Breast epithelium (tissue), 4 donors: ENCODE measurements at regions not wholly inside any gene's neighbourhood (a gene's known extent, or its start where the extent isn't known, plus 50 kb on each side); places are given as distances from the start of the nearest gene placed in this dataset.

Experiments
- DNase-seq, 2 donors: peaks; one replicate each; pipeline ENCODE4 v3.0.0-alpha.2; 2019; ENCODE audit warnings: low spot score in 2 of 2
- H3K27ac ChIP-seq, 2 donors: fragments of 200-600 bp; sonication (generic) in 1 of 2; one replicate each; pipeline ENCODE4 v1.5.1; 2016 to 2019; ENCODE audit warnings: mild to moderate bottlenecking in 1 of 2
- H3K27me3 ChIP-seq, 2 donors: fragments of 200-600 bp; sonication (generic) in 1 of 2; one replicate each; pipeline versions ENCODE4 v1.5.1 to v1.6.0; 2017 to 2019; ENCODE audit warnings: control low read depth in 1 of 2, mild to moderate bottlenecking in 1 of 2
- H3K36me3 ChIP-seq: fragments of 200-600 bp; one replicate; pipeline ENCODE4 v1.5.1; 2019
- H3K4me1 ChIP-seq, 2 donors: fragments of 200-600 bp; sonication (generic); one replicate each; pipeline ENCODE4 v1.5.1; 2016 to 2019; ENCODE audit warnings: control low read depth in 1 of 2
- H3K4me3 ChIP-seq, 3 donors: fragments of 200-600 bp; sonication (generic); 1 replicate in 2 of 3; 2 replicates in 1 of 3; pipeline ENCODE4 v1.5.1; 2016 to 2019; ENCODE audit warnings: mild to moderate bottlenecking in 3 of 3, moderate library complexity in 2 of 3
- H3K9me3 ChIP-seq, 2 donors: fragments of 200-600 bp; sonication (generic) in 1 of 2; one replicate each; pipeline ENCODE4 v1.5.1; 2016 to 2019; ENCODE audit warnings: control low read depth in 1 of 2
- POLR2A ChIP-seq: fragments of 450-650 bp; IDR thresholded peaks from one replicate; pipeline ENCODE4 v1.6.1; 2016; ENCODE audit warnings: antibody characterized with exemption, mild to moderate bottlenecking, moderate library complexity
- POLR2AphosphoS5 ChIP-seq, 3 donors: sonication (generic); formaldehyde crosslinking; IDR thresholded peaks; one replicate each; pipeline ENCODE4 v1.6.1; 2017; ENCODE audit warnings: antibody characterized with exemption in 3 of 3
- intact Hi-C: fragments of 100-400 bp; cut with DNase I; formaldehyde crosslinking; loops from one replicate; pipeline ENCODE4 v1.15.1; 2023; ENCODE audit warnings: low total_unique reads
- TF ChIP-seq, protein P1 (sequence below), 3 donors: fragments of 450-650 bp; IDR thresholded peaks; one replicate each; pipeline ENCODE4 v1.5.1; 2016 to 2017; ENCODE audit warnings: antibody characterized with exemption in 3 of 3, mild to moderate bottlenecking in 3 of 3, moderate library complexity in 3 of 3

DNA sequence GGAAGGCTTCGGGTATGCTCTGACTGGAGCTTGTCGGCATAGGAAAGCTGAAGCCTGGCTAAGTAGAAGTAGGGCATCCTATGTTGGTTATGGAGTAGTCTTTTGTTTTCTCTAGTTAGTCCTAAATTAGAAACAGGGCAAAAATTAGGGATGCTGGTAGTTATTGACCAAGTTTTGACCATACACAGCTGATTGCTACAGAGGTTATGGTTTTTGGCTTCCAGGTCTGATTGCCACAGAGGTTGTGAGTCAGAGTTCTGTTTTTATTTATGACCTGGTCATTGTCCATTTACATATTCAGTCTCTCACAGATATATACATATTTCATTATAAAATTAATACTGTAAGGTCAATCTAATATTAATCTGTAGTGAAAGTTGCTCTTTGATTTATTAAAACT is 219.2 kb downstream of the FSCB start:
- Histone ChIP-seq H3K27me3 (no peaks in the 10 kb centered on the region), H3K4me1 (no peaks in the 10 kb centered on the region), H3K36me3 (no peaks in the 10 kb centered on the region), H3K9me3 (no peaks in the 10 kb centered on the region), H3K4me3 (no peak overlapping the region), H3K27ac (no peak overlapping the region)
- no peak for DNase-seq
- intact Hi-C loops = no loop called here
- TF ChIP-seq POLR2AphosphoS5 (IDR thresholded peaks at IDR 0.05) (no peak), POLR2A (no peak)
- TF ChIP-seq, protein P1, sequence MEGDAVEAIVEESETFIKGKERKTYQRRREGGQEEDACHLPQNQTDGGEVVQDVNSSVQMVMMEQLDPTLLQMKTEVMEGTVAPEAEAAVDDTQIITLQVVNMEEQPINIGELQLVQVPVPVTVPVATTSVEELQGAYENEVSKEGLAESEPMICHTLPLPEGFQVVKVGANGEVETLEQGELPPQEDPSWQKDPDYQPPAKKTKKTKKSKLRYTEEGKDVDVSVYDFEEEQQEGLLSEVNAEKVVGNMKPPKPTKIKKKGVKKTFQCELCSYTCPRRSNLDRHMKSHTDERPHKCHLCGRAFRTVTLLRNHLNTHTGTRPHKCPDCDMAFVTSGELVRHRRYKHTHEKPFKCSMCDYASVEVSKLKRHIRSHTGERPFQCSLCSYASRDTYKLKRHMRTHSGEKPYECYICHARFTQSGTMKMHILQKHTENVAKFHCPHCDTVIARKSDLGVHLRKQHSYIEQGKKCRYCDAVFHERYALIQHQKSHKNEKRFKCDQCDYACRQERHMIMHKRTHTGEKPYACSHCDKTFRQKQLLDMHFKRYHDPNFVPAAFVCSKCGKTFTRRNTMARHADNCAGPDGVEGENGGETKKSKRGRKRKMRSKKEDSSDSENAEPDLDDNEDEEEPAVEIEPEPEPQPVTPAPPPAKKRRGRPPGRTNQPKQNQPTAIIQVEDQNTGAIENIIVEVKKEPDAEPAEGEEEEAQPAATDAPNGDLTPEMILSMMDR (IDR thresholded peaks at IDR 0.05) = no peak

DNA sequence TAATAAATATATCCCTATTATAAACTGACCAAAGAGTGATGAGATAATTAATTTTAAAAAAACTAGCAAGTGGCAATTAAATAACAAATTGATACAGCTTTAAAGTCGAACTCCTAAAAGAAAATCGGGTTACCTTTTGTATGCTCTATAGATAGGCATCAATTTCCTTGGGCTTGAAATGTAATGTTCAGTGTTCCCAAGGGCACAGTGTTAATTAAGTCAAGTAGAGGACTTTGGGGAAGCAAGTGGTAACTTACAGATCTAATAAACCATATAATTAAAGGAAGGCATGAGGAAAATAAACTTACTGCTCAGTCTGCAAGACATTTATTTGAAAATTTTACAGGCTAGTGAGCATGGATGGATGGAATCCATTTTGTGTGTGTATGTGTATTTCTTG is 220.9 kb downstream of the FSCB start:
- Histone ChIP-seq H3K27ac (no peak overlapping the region), H3K27me3 (no peaks in the 10 kb centered on the region), H3K4me1 (no peaks in the 10 kb centered on the region), H3K9me3 (no peaks in the 10 kb centered on the region), H3K36me3 (no peaks in the 10 kb centered on the region), H3K4me3 (no peak overlapping the region)
- intact Hi-C loops = no loop called here
- no peak for TF ChIP-seq POLR2A
- no peak for TF ChIP-seq POLR2AphosphoS5 (IDR thresholded peaks at IDR 0.05)
- TF ChIP-seq, protein P1 (IDR thresholded peaks at IDR 0.05) = no peak
- DNase-seq = no peak

DNA sequence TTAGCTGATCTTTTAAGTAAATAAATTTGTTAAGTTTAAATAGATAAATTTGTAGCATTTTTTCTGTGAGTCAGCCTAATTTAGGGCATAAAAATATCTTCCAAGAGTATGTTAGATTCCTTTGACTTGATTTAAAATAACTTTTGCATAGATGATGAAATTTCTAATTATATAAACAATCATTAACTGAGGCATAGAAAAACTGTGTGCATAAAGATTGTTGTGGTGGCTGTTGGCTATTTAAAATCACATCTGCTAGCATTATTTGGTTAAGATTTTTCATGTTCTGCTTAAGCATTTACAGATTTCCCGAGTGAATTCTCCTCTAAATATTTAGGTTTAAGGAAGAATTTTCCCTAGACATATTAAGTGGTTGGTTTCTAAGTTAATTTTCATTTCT is 223.2 kb downstream of the FSCB start:
- Histone ChIP-seq H3K4me1 (no peaks in the 10 kb centered on the region), H3K27ac (no peak overlapping the region), H3K9me3 (no peaks in the 10 kb centered on the region), H3K36me3 (no peaks in the 10 kb centered on the region), H3K27me3 (no peaks in the 10 kb centered on the region), H3K4me3 (no peak overlapping the region)
- intact Hi-C loops = no loop called here
- TF ChIP-seq, protein P1 (IDR thresholded peaks at IDR 0.05) = no peak
- TF ChIP-seq POLR2A (no peak), POLR2AphosphoS5 (IDR thresholded peaks at IDR 0.05) (no peak)
- DNase-seq = no peak

DNA sequence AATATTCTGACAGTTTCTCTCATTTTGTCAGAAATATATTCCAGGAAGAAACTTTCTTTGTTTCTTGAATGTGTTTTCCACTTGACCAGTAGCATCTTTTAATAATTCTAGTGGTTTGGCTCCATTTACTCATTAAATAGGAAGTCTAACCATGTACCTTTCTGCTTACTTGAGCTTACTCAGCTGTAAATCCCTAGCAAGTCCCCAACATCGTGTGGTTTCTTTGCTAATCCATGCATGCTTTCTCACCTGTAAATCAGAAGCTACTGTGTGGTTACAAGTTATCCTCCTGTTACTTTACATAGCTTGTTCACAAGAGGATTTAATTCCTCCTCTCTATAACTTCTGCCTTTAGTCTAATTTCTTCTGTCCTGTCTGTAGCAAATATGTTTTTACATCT is 227.7 kb downstream of the FSCB start:
- intact Hi-C loops = no loop called here
- TF ChIP-seq, protein P1 (IDR thresholded peaks at IDR 0.05) = no peak
- TF ChIP-seq POLR2AphosphoS5 (IDR thresholded peaks at IDR 0.05) = no peak
- no peak for TF ChIP-seq POLR2A
- no peak for DNase-seq
- H3K36me3 ChIP-seq = no peaks in the 10 kb centered on the region
- H3K4me3 ChIP-seq = no peak overlapping the region
- H3K9me3 ChIP-seq = no peaks in the 10 kb centered on the region
- no peaks in the 10 kb centered on the region for H3K4me1 ChIP-seq
- no peaks in the 10 kb centered on the region for H3K27me3 ChIP-seq
- H3K27ac ChIP-seq = no peak overlapping the region

DNA sequence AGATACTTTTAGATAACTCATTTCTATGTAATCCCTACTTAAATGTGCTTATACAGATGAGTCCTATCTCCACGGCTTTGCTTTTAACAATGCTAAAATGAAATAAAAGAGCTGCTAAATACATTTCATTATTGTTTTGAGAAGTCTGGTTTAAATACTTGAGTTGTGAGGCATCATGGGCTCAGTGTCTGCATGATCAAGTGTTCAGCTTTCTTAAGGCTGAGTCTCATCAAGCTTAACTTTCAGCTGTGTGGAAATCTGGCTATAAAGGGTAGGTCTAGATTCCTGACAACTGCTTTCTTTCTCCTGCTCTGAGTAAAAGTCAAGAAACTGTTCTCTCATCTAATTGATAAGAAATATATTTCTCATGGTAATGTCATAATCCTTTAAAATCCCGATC is 235.4 kb downstream of the FSCB start:
- no peak for DNase-seq
- Histone ChIP-seq H3K27ac (no peak overlapping the region), H3K4me3 (no peak overlapping the region), H3K4me1 (no peaks in the 10 kb centered on the region), H3K9me3 (peaks cover 0 to 3% of the 10 kb centered on the region in 2 donors), H3K36me3 (no peaks in the 10 kb centered on the region), H3K27me3 (no peaks in the 10 kb centered on the region)
- intact Hi-C loops = no loop called here
- no peak for TF ChIP-seq POLR2AphosphoS5 (IDR thresholded peaks at IDR 0.05)
- TF ChIP-seq POLR2A = no peak
- TF ChIP-seq, protein P1 (IDR thresholded peaks at IDR 0.05) = no peak
